ENCODE measurements at regions not wholly inside any gene's neighbourhood (a gene's known extent, or its start where the extent isn't known, plus 50 kb on each side); places are given as distances from the start of the nearest gene placed in this dataset.

GRCh38 chr6:80592436-80592835, 486.0 kb downstream of the BCKDHB start:
- no peak overlapping the region for H3K23ac ChIP-seq (ENCODE audit: insufficient read length)
- POLR2A ChIA-PET (ENCODE audit: partially characterized antibody) = no interaction called here
- H3K9ac ChIP-seq (replicated peaks in 1 of 4; ENCODE audit: extremely low read depth in 1 of 4, low read depth in 3 of 4, low read length in 3 of 4) = no peak overlapping the region
- H2BK15ac ChIP-seq (ENCODE audit: low read length) = no peak overlapping the region
- no peaks in the 10 kb centered on the region for H3K36me3 ChIP-seq (ENCODE audit: control insufficient read depth in 2 of 4, insufficient read depth in 4 of 4, low read length in 3 of 4)
- H3K9me3 ChIP-seq (ENCODE audit: insufficient read depth in 2 of 2, low read depth in 1 of 2, low read length in 1 of 2) = no peaks in the 10 kb centered on the region
- H3K27ac ChIP-seq (ENCODE audit: low read depth, low read length) = no peak overlapping the region
- H4K91ac ChIP-seq (replicated peaks; ENCODE audit: insufficient read length, low read length) = no peak overlapping the region
- no peaks in the 10 kb centered on the region for H4K20me1 ChIP-seq (replicated peaks in 1 of 2; ENCODE audit: control insufficient read depth in 1 of 2, insufficient read depth in 2 of 2, low read length in 2 of 2)
- no peaks in the 10 kb centered on the region for H3K79me2 ChIP-seq (ENCODE audit: control insufficient read depth in 1 of 2, insufficient read depth in 2 of 2, low read length in 2 of 2)
- H3K79me1 ChIP-seq (ENCODE audit: low read depth, low read length) = no peaks in the 10 kb centered on the region
- H2AFZ ChIP-seq (ENCODE audit: low read length) = 0 out of 2 replicates have a peak overlapping the region, but pooled peaks have one; percentile 30
- no peak overlapping the region for H2BK20ac ChIP-seq (ENCODE audit: low read length)
- no peak overlapping the region for H3K4me3 ChIP-seq (ENCODE audit: extremely low read depth in 1 of 4, insufficient read depth in 2 of 4, low read depth in 3 of 4, low read length in 4 of 4)
- no peak overlapping the region for H3K14ac ChIP-seq (ENCODE audit: insufficient read length)
- no peaks in the 10 kb centered on the region for H3K27me3 ChIP-seq (replicated peaks in 1 of 4; ENCODE audit: control insufficient read depth in 3 of 4, extremely low read depth in 1 of 4, insufficient read depth in 3 of 4, low read length in 3 of 4)
- no peak overlapping the region for H2AK5ac ChIP-seq (ENCODE audit: low read depth, low read length)
- no peaks in the 10 kb centered on the region; the same call in 1 of the 2 replicates for H3K23me2 ChIP-seq (ENCODE audit: low read depth, low read length)
- no peak overlapping the region for H2BK120ac ChIP-seq (replicated peaks; ENCODE audit: low read depth, low read length)
- TF ChIP-seq RBBP5 (IDR thresholded peaks at IDR 0.05; ENCODE audit: borderline replicate concordance, low read depth, low read length) (no peak), KDM5A (IDR thresholded peaks at IDR 0.05; ENCODE audit: low read length) (no peak), POU5F1 (IDR thresholded peaks at IDR 0.05; ENCODE audit: low read depth, low read length) (no peak), KDM1A (IDR thresholded peaks at IDR 0.05; ENCODE audit: borderline replicate concordance, low read length) (no peak), TAF7 (optimal IDR thresholded peaks at IDR 0.05; ENCODE audit: borderline replicate concordance, low read depth, low read length) (no peak), ASH2L (IDR thresholded peaks at IDR 0.05; ENCODE audit: low read length) (no peak), BACH1 (IDR thresholded peaks at IDR 0.05; ENCODE audit: low read length) (no peak), SAP30 (IDR thresholded peaks at IDR 0.05; ENCODE audit: insufficient read depth, insufficient replicate concordance, low read length) (no peak), JUND (IDR thresholded peaks at IDR 0.05; ENCODE audit: low read length) (no peak), ATF3 (IDR thresholded peaks at IDR 0.05; ENCODE audit: insufficient read depth, low read depth, low read length) (no peak), ZNF274 (IDR thresholded peaks at IDR 0.05; ENCODE audit: borderline replicate concordance, extremely low read depth, low read length) (no peak), TBP (IDR thresholded peaks at IDR 0.05; ENCODE audit: low read depth, low read length) (no peak), CBX5 (IDR thresholded peaks at IDR 0.05; ENCODE audit: low read depth, low read length) (no peak), CHD1 (IDR thresholded peaks at IDR 0.05; ENCODE audit: low read depth, low read length) (no peak)
- CTCF ChIA-PET (ENCODE audit: partially characterized antibody) = no interaction called here
- H4K8ac ChIP-seq (ENCODE audit: extremely low read depth, insufficient read depth, low read length) = no peak overlapping the region
- H2BK12ac ChIP-seq (ENCODE audit: low read depth, low read length) = no peak overlapping the region
- H3K4me2 ChIP-seq (ENCODE audit: insufficient read depth in 1 of 2, low read depth in 2 of 2, low read length in 2 of 2) = no peak overlapping the region
- H3K4ac ChIP-seq (replicated peaks; ENCODE audit: insufficient read length, low read depth, low read length) = no peak overlapping the region
- no peak overlapping the region for H4K5ac ChIP-seq (ENCODE audit: insufficient read length, low read depth, low read length)
- DNase-seq (ENCODE audit: low read depth in 1 of 2, low spot score in 2 of 2) = no peak
- no peak for FAIRE-seq
- H3K4me1 ChIP-seq (replicated peaks in 1 of 4; ENCODE audit: control insufficient read depth in 3 of 4, insufficient read depth in 4 of 4, low read length in 3 of 4) = no peaks in the 10 kb centered on the region
- H3K18ac ChIP-seq (ENCODE audit: extremely low read depth, low read length) = no peak overlapping the region
- no peak overlapping the region for H2BK5ac ChIP-seq (ENCODE audit: low read depth, low read length)
- H3K56ac ChIP-seq (replicated peaks; ENCODE audit: insufficient read length, low read depth, low read length) = no peak overlapping the region
- 91% methylated on average over 2 of the region's 2 CpGs; no CpG with 5 or more reads in 1 of the 2 experiments for WGBS, 2 experiments (ENCODE audit: extremely low coverage in 1 of 2, insufficient coverage in 1 of 2, insufficient read length in 1 of 2, insufficient replicate concordance in 2 of 2, low coverage in 1 of 2, low lambda C conversion rate in 2 of 2, missing lambda C conversion rate in 1 of 2)

All from H1 (cell line).